DMS153 treated with DMSO at 0.1 percent for 48 hours (cell line): ENCODE measurements at regions not wholly inside any gene's neighbourhood (a gene's known extent, or its start where the extent isn't known, plus 50 kb on each side); places are given as distances from the start of the nearest gene placed in this dataset.

ENCODE experiments used
- DNase-seq: peaks from one replicate; lab custom pipeline; 2025; ENCODE audit not compliant: unreplicated experiment; lab: John Stamatoyannopoulos, UW

GRCh38 chr7:26512737-26513136 lies 221.1 kb downstream of the SNX10 start:
- no peak for DNase-seq

- DNase-seq: no peak
These were observed 222.3 kb downstream of the SNX10 start for GRCh38 chr7:26513948-26514347.

GRCh38 chr7:26514633-26515032 lies 223.0 kb downstream of the SNX10 start:
- no peak for DNase-seq

- peak; percentile 90 for DNase-seq
These were observed 223.7 kb downstream of the SNX10 start for GRCh38 chr7:26515314-26515842.

- DNase-seq: no peak
These were observed 228.8 kb downstream of the SNX10 start for GRCh38 chr7:26520483-26520882.

- DNase-seq: no peak
These were observed 231.0 kb downstream of the SNX10 start for GRCh38 chr7:26522633-26523032.

- DNase-seq: peak; percentile 94
These were observed 234.0 kb downstream of the SNX10 start for GRCh38 chr7:26525398-26526264.

- DNase-seq: no peak
These were observed 234.6 kb downstream of the SNX10 start for GRCh38 chr7:26526265-26526587.

GRCh38 chr7:26531926-26532325 lies 240.3 kb downstream of the SNX10 start:
- no peak for DNase-seq

- no peak for DNase-seq
These were observed 240.8 kb downstream of the SNX10 start for GRCh38 chr7:26532471-26532870.

- DNase-seq: no peak
These were observed 241.6 kb downstream of the SNX10 start for GRCh38 chr7:26533217-26533616.

- peak; percentile 98 for DNase-seq
These were observed 243.2 kb downstream of the SNX10 start for GRCh38 chr7:26534649-26535482.

- peak; percentile 96 for DNase-seq
These were observed 243.9 kb downstream of the SNX10 start for GRCh38 chr7:26535483-26536007.

- no peak for DNase-seq
These were observed 246.6 kb downstream of the SNX10 start for GRCh38 chr7:26538216-26538615.

- peak; percentile 94 for DNase-seq
These were observed 247.0 kb downstream of the SNX10 start for GRCh38 chr7:26538689-26539088.

GRCh38 chr7:26543340-26543739 lies 251.7 kb downstream of the SNX10 start:
- no peak for DNase-seq

- DNase-seq: no peak
These were observed 252.3 kb downstream of the SNX10 start for GRCh38 chr7:26543951-26544350.

GRCh38 chr7:26546508-26547053 lies 254.9 kb downstream of the SNX10 start:
- DNase-seq: no peak

GRCh38 chr7:26547156-26547555 lies 255.5 kb downstream of the SNX10 start:
- no peak for DNase-seq

- no peak for DNase-seq
These were observed 257.8 kb downstream of the SNX10 start for GRCh38 chr7:26549281-26549944.

GRCh38 chr7:26550492-26550891 lies 258.8 kb downstream of the SNX10 start:
- no peak for DNase-seq
